IMR-90 (cell line): ENCODE measurements at regions not wholly inside any gene's neighbourhood (a gene's known extent, or its start where the extent isn't known, plus 50 kb on each side); places are given as distances from the start of the nearest gene placed in this dataset.

Experiments
- ATAC-seq: fragments of 200-7000 bp; cut with Tn5 transposase; 2 replicates; pipeline ENCODE4 v1.9.1; 2020; ENCODE audit warnings: low read depth, mild to moderate bottlenecking, moderate library complexity
- BruUV-seq: library from RNA; stranded (reverse); fragments of 400-500 nt; replicated peaks from 2 replicates; lab custom pipeline; 2021; lab: Mats Ljungman, UMichigan
- CTCF ChIA-PET: fragments of 300-600 bp; formaldehyde crosslinking; extraction: SDS; loops from one replicate; lab custom pipeline; 2021; ENCODE audit warnings: antibody characterized with exemption; lab: Yijun Ruan, JAX
- POLR2A ChIA-PET: fragments of 300-600 bp; sonication (Branson Sonifier 250); formaldehyde crosslinking; loops from one replicate; lab custom pipeline; 2022; ENCODE audit warnings: antibody characterized with exemption; ENCODE audit not compliant: unreplicated experiment; lab: Charles Lee
- DNase-seq: peaks from one replicate; pipeline ENCODE4 v3.0.0; 2013
- H2AFZ ChIP-seq: replicated peaks from 2 replicates; pipeline ENCODE3; 2013; ENCODE audit warnings: low read length, mild to moderate bottlenecking; ENCODE audit not compliant: poor library complexity
- H2AK5ac ChIP-seq: 2 replicates; pipeline ENCODE4 v1.6.1; 2013; ENCODE audit warnings: low read depth, low read length, inconsistent platforms
- H2AK9ac ChIP-seq: replicated peaks from 2 replicates; pipeline ENCODE3; 2013; ENCODE audit warnings: mild to moderate bottlenecking, low read depth, low read length, moderate library complexity; ENCODE audit not compliant: poor library complexity
- H2BK120ac ChIP-seq: 2 replicates; pipeline ENCODE4 v1.6.1; 2013; ENCODE audit warnings: low read depth, low read length, inconsistent platforms
- H2BK15ac ChIP-seq: 3 replicates; pipeline ENCODE4 v1.6.1; 2013; ENCODE audit warnings: low read depth, low read length, inconsistent platforms
- H2BK20ac ChIP-seq: 2 replicates; pipeline ENCODE4 v1.6.1; 2013; ENCODE audit warnings: low read depth, mild to moderate bottlenecking, inconsistent platforms, low read length, moderate library complexity
- H2BK5ac ChIP-seq: 2 replicates; pipeline ENCODE4 v1.6.1; 2013; ENCODE audit warnings: mild to moderate bottlenecking, low read depth, low read length, inconsistent platforms; ENCODE audit not compliant: poor library complexity, severe bottlenecking
- H3K14ac ChIP-seq: replicated peaks from 2 replicates; pipeline ENCODE4 v1.6.1; 2013; ENCODE audit warnings: low read depth, low read length, inconsistent platforms
- H3K18ac ChIP-seq: 2 replicates; pipeline ENCODE4 v1.6.1; 2013; ENCODE audit warnings: low read depth, low read length, control low read depth
- H3K23ac ChIP-seq: 2 replicates; pipeline ENCODE4 v1.6.1; 2013; ENCODE audit warnings: low read depth, low read length, inconsistent platforms
- H3K27ac ChIP-seq: 2 replicates; pipeline ENCODE4 v1.5.1; 2013; ENCODE audit warnings: mild to moderate bottlenecking, control low read depth, low read length; ENCODE audit not compliant: insufficient read depth
- H3K27me3 ChIP-seq: 2 replicates; pipeline ENCODE4 v1.6.1; 2013; ENCODE audit warnings: low read length; ENCODE audit not compliant: control insufficient read depth, insufficient read depth
- H3K36me3 ChIP-seq: 2 replicates; pipeline ENCODE4 v1.6.1; 2013; ENCODE audit warnings: low read length, mixed read lengths; ENCODE audit not compliant: control insufficient read depth, insufficient read depth
- H3K4ac ChIP-seq: 2 replicates; pipeline ENCODE4 v1.6.1; 2013; ENCODE audit warnings: low read depth, low read length, inconsistent platforms
- H3K4me1 ChIP-seq: 2 replicates; pipeline ENCODE4 v1.6.1; 2013; ENCODE audit warnings: low read length, mixed read lengths; ENCODE audit not compliant: control insufficient read depth, insufficient read depth
- H3K4me2 ChIP-seq: 2 replicates; pipeline ENCODE4 v1.6.1; 2013; ENCODE audit warnings: low read depth, mild to moderate bottlenecking, control low read depth, low read length, moderate library complexity
- H3K4me3 ChIP-seq: 2 replicates; pipeline ENCODE4 v1.5.1; 2013; ENCODE audit warnings: low read depth, mild to moderate bottlenecking, control low read depth, low read length, moderate library complexity; ENCODE audit not compliant: insufficient read depth
- H3K56ac ChIP-seq: 2 replicates; pipeline ENCODE4 v1.6.1; 2013; ENCODE audit warnings: low read length, inconsistent platforms; ENCODE audit not compliant: insufficient read depth; ENCODE audit errors: extremely low read depth
- H3K79me1 ChIP-seq, 2 experiments: 2 replicates each; pipeline ENCODE4 v1.6.1; 2013; ENCODE audit warnings: low read length in 2 of 2, inconsistent platforms in 1 of 2, low read depth in 1 of 2
- H3K9ac ChIP-seq: 2 replicates; pipeline ENCODE4 v1.6.1; 2013; ENCODE audit warnings: low read depth, low read length, control low read depth
- H3K9me1 ChIP-seq: 2 replicates; pipeline ENCODE4 v1.6.1; 2013; ENCODE audit warnings: low read length, inconsistent platforms; ENCODE audit not compliant: insufficient read depth
- H3K9me3 ChIP-seq: 2 replicates; pipeline ENCODE4 v1.6.1; 2013; ENCODE audit warnings: low read length; ENCODE audit not compliant: control insufficient read depth, insufficient read depth
- H4K20me1 ChIP-seq: 2 replicates; pipeline ENCODE4 v1.6.1; 2013; ENCODE audit warnings: low read length, inconsistent platforms; ENCODE audit not compliant: insufficient read depth
- H4K5ac ChIP-seq: 2 replicates; pipeline ENCODE4 v1.6.1; 2013; ENCODE audit warnings: mild to moderate bottlenecking, low read depth, low read length, control low read depth
- H4K8ac ChIP-seq, 2 experiments: 2 replicates each; pipeline ENCODE4 v1.6.1; 2013; ENCODE audit warnings: low read depth in 2 of 2, low read length in 2 of 2, control low read depth in 1 of 2, inconsistent platforms in 1 of 2
- H4K91ac ChIP-seq: 2 replicates; pipeline ENCODE4 v1.6.1; 2013; ENCODE audit warnings: low read depth, low read length, inconsistent platforms; ENCODE audit not compliant: insufficient read depth
- BHLHE40 ChIP-seq: fragments of 150-350 bp; IDR thresholded peaks from 2 replicates; pipeline ENCODE4 v1.6.1; 2016; ENCODE audit warnings: mild to moderate bottlenecking, low read depth, low read length
- CEBPB ChIP-seq: IDR thresholded peaks from 2 replicates; pipeline ENCODE4 v1.6.1; 2012; ENCODE audit warnings: low read depth, low read length, improper control_type of control experiment
- CHD1 ChIP-seq: IDR thresholded peaks from 2 replicates; pipeline ENCODE4 v1.6.1; 2012; ENCODE audit warnings: low read depth, low read length, improper control_type of control experiment
- FOS ChIP-seq: fragments of 150-350 bp; IDR thresholded peaks from 2 replicates; pipeline ENCODE4 v1.6.1; 2016; ENCODE audit warnings: low read depth, low read length
- MAFK ChIP-seq: IDR thresholded peaks from 2 replicates; pipeline ENCODE4 v1.6.1; 2012; ENCODE audit warnings: low read depth, low read length, improper control_type of control experiment
- MAZ ChIP-seq: IDR thresholded peaks from 2 replicates; pipeline ENCODE4 v1.6.1; 2012; ENCODE audit warnings: low read depth, mild to moderate bottlenecking, low read length, improper control_type of control experiment, moderate library complexity, borderline replicate concordance
- MXI1 ChIP-seq: IDR thresholded peaks from 2 replicates; pipeline ENCODE4 v1.6.1; 2012; ENCODE audit warnings: low read depth, mild to moderate bottlenecking, low read length, moderate library complexity, borderline replicate concordance
- NFE2L2 ChIP-seq: fragments of 150-350 bp; IDR thresholded peaks from 2 replicates; pipeline ENCODE4 v1.6.1; 2016; ENCODE audit warnings: low read depth, mild to moderate bottlenecking, low read length
- POLR2A ChIP-seq: IDR thresholded peaks from 2 replicates; pipeline ENCODE4 v1.6.1; 2012; ENCODE audit warnings: mild to moderate bottlenecking, low read depth, low read length
- RAD21 ChIP-seq: IDR thresholded peaks from 2 replicates; pipeline ENCODE4 v1.6.1; 2012; ENCODE audit warnings: low read length, improper control_type of control experiment
- RCOR1 ChIP-seq: IDR thresholded peaks from 2 replicates; pipeline ENCODE4 v1.6.1; 2012; ENCODE audit warnings: mild to moderate bottlenecking, low read length, improper control_type of control experiment; ENCODE audit not compliant: insufficient replicate concordance
- RFX5 ChIP-seq: IDR thresholded peaks from 2 replicates; pipeline ENCODE4 v1.8.0; 2012; ENCODE audit warnings: low read depth, mild to moderate bottlenecking, low read length, moderate library complexity
- SMC3 ChIP-seq: fragments of 150-350 bp; IDR thresholded peaks from 2 replicates; pipeline ENCODE4 v1.6.1; 2016; ENCODE audit warnings: low read depth, mild to moderate bottlenecking, antibody characterized with exemption, low read length, moderate library complexity
- WGBS, 2 experiments: methylation state at CpG; one replicate each; pipeline versions ENCODE4 v1.1.5 to v1.1.7; 2013; ENCODE audit warnings: missing lambda C conversion rate in 2 of 2; ENCODE audit not compliant: insufficient read length in 1 of 2; ENCODE audit errors: extremely low coverage in 2 of 2; 5-methylcytosine and 5-hydroxymethylcytosine counted together
- dilution Hi-C: fragments of 300-500 bp; cut with HindIII; formaldehyde crosslinking; loops from one replicate; pipeline ENCODE4 v1.14.3; 2018; ENCODE audit warnings: low sequenced_read_pairs; ENCODE audit not compliant: unreplicated experiment
- in situ Hi-C: fragments of 300-500 bp; cut with MboI; formaldehyde crosslinking; loops from 3 replicates; pipeline ENCODE4 v1.14.3; 2019; ENCODE audit warnings: low sequenced_read_pairs, inconsistent platforms, mixed read lengths
- intact Hi-C: fragments of 100-400 bp; cut with micrococcal nuclease; formaldehyde crosslinking; loops from 2 replicates; pipeline ENCODE4 v1.10.0; 2022
- TF ChIP-seq, protein P1 (sequence below): fragments of 150-350 bp; IDR thresholded peaks from 2 replicates; pipeline ENCODE4 v1.6.1; 2016; ENCODE audit warnings: low read depth, mild to moderate bottlenecking, low read length, moderate library complexity, borderline replicate concordance
- TF ChIP-seq, protein P2 (sequence below): conservative IDR thresholded peaks from 2 replicates; pipeline ENCODE4 v1.5.1; 2012; ENCODE audit warnings: mild to moderate bottlenecking, low read depth, low read length, improper control_type of control experiment
- TF ChIP-seq, protein P3 (sequence below): fragments of 150-350 bp; IDR thresholded peaks from 2 replicates; pipeline ENCODE4 v1.6.1; 2017; ENCODE audit warnings: mild to moderate bottlenecking, antibody characterized with exemption, low read length, low read depth

DNA sequence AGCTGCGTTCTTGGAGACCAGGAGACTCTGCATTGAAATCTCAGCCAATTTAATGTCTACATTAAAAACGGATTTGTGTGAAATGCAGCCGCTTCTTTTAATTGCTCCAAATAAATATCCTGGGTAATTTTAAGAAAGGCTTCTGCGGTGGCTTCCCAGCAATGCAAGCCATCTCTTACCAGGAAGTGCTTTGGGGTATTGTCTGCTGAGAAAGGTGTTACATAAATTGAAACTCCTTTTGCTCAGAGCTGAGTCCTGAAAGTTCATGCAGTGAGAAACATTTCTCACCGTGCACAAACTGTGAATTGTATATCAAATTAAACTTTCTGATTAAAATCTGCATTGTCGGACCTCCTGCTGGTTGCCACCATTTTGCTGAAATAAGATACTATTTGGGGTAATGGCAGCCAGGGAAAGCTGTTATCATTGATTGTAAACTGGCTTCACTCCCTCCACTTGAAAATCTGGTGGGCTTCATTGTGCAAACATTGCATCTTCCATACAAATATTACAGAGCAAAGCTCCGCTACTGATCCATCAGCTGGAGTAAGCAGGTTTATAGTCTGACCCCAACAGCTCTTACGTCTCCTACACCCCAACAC is 59.5 kb downstream of the ZIC5 start:
- Histone ChIP-seq H3K9me1 (no peaks in the 10 kb centered on the region), H3K14ac (no peak overlapping the region), H4K8ac (no peak overlapping the region), H2AK5ac (no peak overlapping the region), H4K5ac (no peak overlapping the region), H2BK15ac (no peak overlapping the region), H3K36me3 (no peaks in the 10 kb centered on the region), H2AFZ (no peak overlapping the region), H3K9me3 (no peaks in the 10 kb centered on the region), H4K91ac (no peak overlapping the region), H4K20me1 (no peaks in the 10 kb centered on the region), H3K9ac (no peak overlapping the region), H3K4me1 (no peaks in the 10 kb centered on the region), H3K56ac (no peak overlapping the region), H3K23ac (no peak overlapping the region), H2BK120ac (no peak overlapping the region), H3K27ac (no peak overlapping the region), H3K18ac (no peak overlapping the region), H2BK5ac (no peak overlapping the region), H3K4me3 (no peak overlapping the region), H2BK20ac (no peak overlapping the region), H3K79me1 (no peaks in the 10 kb centered on the region), H3K27me3 (peaks cover 32% of the 10 kb centered on the region), H3K4me2 (no peak overlapping the region), H3K4ac (no peak overlapping the region), H2AK9ac (no peak overlapping the region)
- CTCF ChIA-PET, result no interaction called here
- no CpG with 5 or more reads among the region's 8 CpGs for WGBS, 2 experiments
- intact Hi-C loops, result loop anchor here (5.0 kb wide), 1 partner anchor 255 kb away; no protein-coding TSS in a partner anchor
- ATAC-seq, result no peak
- dilution Hi-C loops, result no loop called here
- POLR2A ChIA-PET, result no interaction called here
- TF ChIP-seq BHLHE40 (no peak), MAFK (no peak), POLR2A (no peak), RAD21 (no peak), FOS (no peak), RCOR1 (no peak), SMC3 (no peak), CEBPB (no peak), MXI1 (no peak), MAZ (no peak), NFE2L2 (no peak), RFX5 (no peak), CHD1 (no peak)
- TF ChIP-seq, protein P1, sequence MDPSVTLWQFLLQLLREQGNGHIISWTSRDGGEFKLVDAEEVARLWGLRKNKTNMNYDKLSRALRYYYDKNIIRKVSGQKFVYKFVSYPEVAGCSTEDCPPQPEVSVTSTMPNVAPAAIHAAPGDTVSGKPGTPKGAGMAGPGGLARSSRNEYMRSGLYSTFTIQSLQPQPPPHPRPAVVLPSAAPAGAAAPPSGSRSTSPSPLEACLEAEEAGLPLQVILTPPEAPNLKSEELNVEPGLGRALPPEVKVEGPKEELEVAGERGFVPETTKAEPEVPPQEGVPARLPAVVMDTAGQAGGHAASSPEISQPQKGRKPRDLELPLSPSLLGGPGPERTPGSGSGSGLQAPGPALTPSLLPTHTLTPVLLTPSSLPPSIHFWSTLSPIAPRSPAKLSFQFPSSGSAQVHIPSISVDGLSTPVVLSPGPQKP, result no peak
- TF ChIP-seq, protein P2, sequence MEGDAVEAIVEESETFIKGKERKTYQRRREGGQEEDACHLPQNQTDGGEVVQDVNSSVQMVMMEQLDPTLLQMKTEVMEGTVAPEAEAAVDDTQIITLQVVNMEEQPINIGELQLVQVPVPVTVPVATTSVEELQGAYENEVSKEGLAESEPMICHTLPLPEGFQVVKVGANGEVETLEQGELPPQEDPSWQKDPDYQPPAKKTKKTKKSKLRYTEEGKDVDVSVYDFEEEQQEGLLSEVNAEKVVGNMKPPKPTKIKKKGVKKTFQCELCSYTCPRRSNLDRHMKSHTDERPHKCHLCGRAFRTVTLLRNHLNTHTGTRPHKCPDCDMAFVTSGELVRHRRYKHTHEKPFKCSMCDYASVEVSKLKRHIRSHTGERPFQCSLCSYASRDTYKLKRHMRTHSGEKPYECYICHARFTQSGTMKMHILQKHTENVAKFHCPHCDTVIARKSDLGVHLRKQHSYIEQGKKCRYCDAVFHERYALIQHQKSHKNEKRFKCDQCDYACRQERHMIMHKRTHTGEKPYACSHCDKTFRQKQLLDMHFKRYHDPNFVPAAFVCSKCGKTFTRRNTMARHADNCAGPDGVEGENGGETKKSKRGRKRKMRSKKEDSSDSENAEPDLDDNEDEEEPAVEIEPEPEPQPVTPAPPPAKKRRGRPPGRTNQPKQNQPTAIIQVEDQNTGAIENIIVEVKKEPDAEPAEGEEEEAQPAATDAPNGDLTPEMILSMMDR, result no peak
- TF ChIP-seq, protein P3, sequence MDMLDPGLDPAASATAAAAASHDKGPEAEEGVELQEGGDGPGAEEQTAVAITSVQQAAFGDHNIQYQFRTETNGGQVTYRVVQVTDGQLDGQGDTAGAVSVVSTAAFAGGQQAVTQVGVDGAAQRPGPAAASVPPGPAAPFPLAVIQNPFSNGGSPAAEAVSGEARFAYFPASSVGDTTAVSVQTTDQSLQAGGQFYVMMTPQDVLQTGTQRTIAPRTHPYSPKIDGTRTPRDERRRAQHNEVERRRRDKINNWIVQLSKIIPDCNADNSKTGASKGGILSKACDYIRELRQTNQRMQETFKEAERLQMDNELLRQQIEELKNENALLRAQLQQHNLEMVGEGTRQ, result no peak
- BruUV-seq, result no TSS peak
- no peak for DNase-seq
- in situ Hi-C loops, result loop anchor here (10.0 kb wide), 1 partner anchor 623 kb away; no protein-coding TSS in a partner anchor
